ENCODE measurements at regions not wholly inside any gene's neighbourhood (a gene's known extent, or its start where the extent isn't known, plus 50 kb on each side); places are given as distances from the start of the nearest gene placed in this dataset.

DNA sequence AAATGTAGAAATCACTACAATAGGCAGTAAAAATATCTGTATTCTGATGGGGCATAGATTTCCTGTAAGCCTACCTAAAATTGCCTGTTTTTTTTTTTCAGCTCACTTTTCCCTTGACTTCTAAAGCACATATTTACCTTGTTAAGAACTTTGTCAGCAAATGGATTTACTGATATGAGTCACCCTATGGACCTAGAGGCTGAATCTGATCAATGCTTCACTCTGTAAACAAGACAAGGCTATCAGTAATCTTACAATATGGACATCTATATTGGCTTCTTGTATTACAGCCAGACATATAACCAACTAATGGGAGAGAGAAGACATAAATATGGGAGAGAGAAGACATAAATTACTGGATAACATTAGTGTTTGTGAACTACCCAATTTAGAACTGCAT, 792.7 kb upstream of the CHD1 start:
- no peak overlapping the region for H4K5ac ChIP-seq (ENCODE audit: insufficient read length, low read depth, low read length)
- DNase-seq = no peak

More for the DNA sequence above, 792.7 kb upstream of the CHD1 start:
- Histone ChIP-seq H3K14ac (ENCODE audit: insufficient read depth, low read length) (no peak overlapping the region), H2AFZ (ENCODE audit: low read length) (no peak overlapping the region), H3K23me2 (ENCODE audit: insufficient read length, low read depth, low read length, poor library complexity, severe bottlenecking) (no peaks in the 10 kb centered on the region), H3K4me2 (ENCODE audit: insufficient read depth, insufficient read length, low read length) (no peak overlapping the region), H2BK12ac (ENCODE audit: insufficient read length, low read depth, low read length) (no peak overlapping the region), H3K9ac (ENCODE audit: extremely low read depth, insufficient read length, low read length) (no peak overlapping the region), H2BK120ac (ENCODE audit: low read depth, low read length, poor library complexity, severe bottlenecking) (no peak overlapping the region), H3K4ac (ENCODE audit: low read depth, low read length) (no peak overlapping the region), H3K27me3 (ENCODE audit: insufficient read depth, low read length) (no peaks in the 10 kb centered on the region), H3K79me1 (ENCODE audit: insufficient read depth, low read depth, low read length, poor library complexity, severe bottlenecking) (no peaks in the 10 kb centered on the region), H3K79me2 (ENCODE audit: insufficient read depth, low read length) (no peaks in the 10 kb centered on the region), H3T11ph (ENCODE audit: low read length) (no peak overlapping the region), H3K18ac (ENCODE audit: insufficient read length, low read depth, low read length) (no peak overlapping the region), H4K20me1 (ENCODE audit: control insufficient read depth, insufficient read depth, insufficient read length) (no peaks in the 10 kb centered on the region), H4K8ac (replicated peaks; ENCODE audit: insufficient read length, low read depth, low read length) (no peak overlapping the region), H2BK15ac (ENCODE audit: low read depth, low read length) (no peak overlapping the region), H3K56ac (ENCODE audit: insufficient read length, low read depth, low read length) (no peak overlapping the region), H3K9me3 (ENCODE audit: control insufficient read depth, low read depth, low read length) (no peaks in the 10 kb centered on the region), H3K27ac (ENCODE audit: insufficient read length, low read depth, low read length) (no peak overlapping the region), H2BK20ac (ENCODE audit: low read depth, low read length, poor library complexity, severe bottlenecking) (no peak overlapping the region), H4K91ac (ENCODE audit: insufficient read length, low read depth, low read length) (no peak overlapping the region), H2AK5ac (ENCODE audit: insufficient read length, low read length) (no peak overlapping the region), H3K4me1 (ENCODE audit: insufficient read depth, low read length) (no peaks in the 10 kb centered on the region), H2BK5ac (ENCODE audit: insufficient read length, low read length) (no peak overlapping the region), H3K23ac (ENCODE audit: insufficient read length, low read depth, low read length) (no peak overlapping the region)
- Mint-ChIP-seq H3K36me3 (ENCODE audit: insufficient read depth in 1 of 3, low read depth in 3 of 3) (peaks cover 0 to 5% (median 2%) of the 10 kb centered on the region in 3 experiments; a peak in 3 of 7 replicates), H3K4me1 (peaks cover 12 to 14% of the 10 kb centered on the region in 2 experiments), H3K9me3 (peaks cover 0 to 6% of the 10 kb centered on the region in 2 experiments; a peak in 2 of 5 replicates), H3K4me3 (no peak overlapping the region), H3K27ac (no peak overlapping the region), H3K27me3 (ENCODE audit: low read depth) (no peaks in the 10 kb centered on the region)
- TF ChIP-seq, protein P1, sequence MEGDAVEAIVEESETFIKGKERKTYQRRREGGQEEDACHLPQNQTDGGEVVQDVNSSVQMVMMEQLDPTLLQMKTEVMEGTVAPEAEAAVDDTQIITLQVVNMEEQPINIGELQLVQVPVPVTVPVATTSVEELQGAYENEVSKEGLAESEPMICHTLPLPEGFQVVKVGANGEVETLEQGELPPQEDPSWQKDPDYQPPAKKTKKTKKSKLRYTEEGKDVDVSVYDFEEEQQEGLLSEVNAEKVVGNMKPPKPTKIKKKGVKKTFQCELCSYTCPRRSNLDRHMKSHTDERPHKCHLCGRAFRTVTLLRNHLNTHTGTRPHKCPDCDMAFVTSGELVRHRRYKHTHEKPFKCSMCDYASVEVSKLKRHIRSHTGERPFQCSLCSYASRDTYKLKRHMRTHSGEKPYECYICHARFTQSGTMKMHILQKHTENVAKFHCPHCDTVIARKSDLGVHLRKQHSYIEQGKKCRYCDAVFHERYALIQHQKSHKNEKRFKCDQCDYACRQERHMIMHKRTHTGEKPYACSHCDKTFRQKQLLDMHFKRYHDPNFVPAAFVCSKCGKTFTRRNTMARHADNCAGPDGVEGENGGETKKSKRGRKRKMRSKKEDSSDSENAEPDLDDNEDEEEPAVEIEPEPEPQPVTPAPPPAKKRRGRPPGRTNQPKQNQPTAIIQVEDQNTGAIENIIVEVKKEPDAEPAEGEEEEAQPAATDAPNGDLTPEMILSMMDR (conservative IDR thresholded peaks at IDR 0.05) = no peak
